ENCODE measurements at regions not wholly inside any gene's neighbourhood (a gene's known extent, or its start where the extent isn't known, plus 50 kb on each side); places are given as distances from the start of the nearest gene placed in this dataset.
"Not testable (repeated sequence)": the region's sequence is repeated elsewhere in the genome, so short reads cannot be mapped to it uniquely, and the experiment has no call there.

- DNase-seq = no peak
Observed at GRCh38 chr1:5157175-5157574, 502.8 kb downstream of the AJAP1 start.

- no peak for DNase-seq
Observed at GRCh38 chr1:5156416-5157120, 502.2 kb downstream of the AJAP1 start.

GRCh38 chr1:5151511-5151910, 497.1 kb downstream of the AJAP1 start:
- DNase-seq = no peak

- DNase-seq = no peak
Observed at GRCh38 chr1:5150191-5150590, 495.8 kb downstream of the AJAP1 start.

- no peak for DNase-seq
Observed at GRCh38 chr1:5147806-5148205, 493.4 kb downstream of the AJAP1 start.

GRCh38 chr1:5142389-5142788, 488.0 kb downstream of the AJAP1 start:
- no peak for DNase-seq

GRCh38 chr1:5141750-5142149, 487.3 kb downstream of the AJAP1 start:
- no peak for DNase-seq

- no peak for DNase-seq
Observed at GRCh38 chr1:5140962-5141361, 486.6 kb downstream of the AJAP1 start.

GRCh38 chr1:5140136-5140535, 485.7 kb downstream of the AJAP1 start:
- DNase-seq = no peak

- DNase-seq = no peak
Observed at GRCh38 chr1:5129746-5130355, 475.4 kb downstream of the AJAP1 start.

- no peak for DNase-seq
Observed at GRCh38 chr1:5125208-5125607, 470.8 kb downstream of the AJAP1 start.

- DNase-seq = no peak
Observed at GRCh38 chr1:5120559-5120958, 466.1 kb downstream of the AJAP1 start.

- no peak for DNase-seq
Observed at GRCh38 chr1:5119366-5120234, 465.2 kb downstream of the AJAP1 start.

GRCh38 chr1:5118771-5119170, 464.4 kb downstream of the AJAP1 start:
- DNase-seq = not testable (repeated sequence)

- not testable (repeated sequence) for DNase-seq
Observed at GRCh38 chr1:5118292-5118691, 463.9 kb downstream of the AJAP1 start.

- DNase-seq = no peak
Observed at GRCh38 chr1:5111581-5111980, 457.2 kb downstream of the AJAP1 start.

- DNase-seq = no peak
Observed at GRCh38 chr1:5110508-5110907, 456.1 kb downstream of the AJAP1 start.

GRCh38 chr1:5109633-5110032, 455.2 kb downstream of the AJAP1 start:
- no peak for DNase-seq

- no peak for DNase-seq
Observed at GRCh38 chr1:5108740-5109139, 454.3 kb downstream of the AJAP1 start.

- DNase-seq = no peak
Observed at GRCh38 chr1:5105744-5106143, 451.3 kb downstream of the AJAP1 start.

- DNase-seq = no peak
Observed at GRCh38 chr1:5099558-5099957, 445.1 kb downstream of the AJAP1 start.

GRCh38 chr1:5098981-5099385, 444.6 kb downstream of the AJAP1 start:
- no peak for DNase-seq

- DNase-seq = no peak
Observed at GRCh38 chr1:5093042-5093441, 438.6 kb downstream of the AJAP1 start.

- DNase-seq = no peak
Observed at GRCh38 chr1:5084676-5085075, 430.3 kb downstream of the AJAP1 start.

All from stimulated activated CD4-positive, alpha-beta T cell treated with anti-CD3 and anti-CD28 coated beads, Interleukin-4, amount 100 ng/mL, for 24 hours (primary cell).